ENCODE measurements at regions not wholly inside any gene's neighbourhood (a gene's known extent, or its start where the extent isn't known, plus 50 kb on each side); places are given as distances from the start of the nearest gene placed in this dataset.

DNA sequence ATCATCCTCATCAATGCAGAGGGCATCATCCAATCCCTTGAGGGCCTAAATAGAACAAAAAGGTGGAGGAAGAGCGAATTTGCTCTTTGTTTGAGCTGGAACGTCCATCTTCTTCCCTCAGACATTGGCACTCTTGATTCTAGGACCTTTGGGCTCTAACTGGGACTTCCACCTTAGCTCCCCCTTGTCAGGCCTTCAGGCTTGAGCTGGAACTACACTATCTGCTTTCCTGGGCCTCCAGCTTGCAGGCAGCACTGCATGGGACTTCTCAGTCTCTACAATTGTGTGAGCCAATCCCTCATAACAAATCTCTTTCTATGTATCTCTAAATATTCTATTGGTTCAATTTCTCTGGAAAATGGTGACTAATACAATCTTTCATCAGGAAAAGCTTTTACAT is 155.4 kb downstream of the MCHR2 start:
- Histone ChIP-seq H3K27me3 (ENCODE audit: insufficient read depth, low read depth, low read length) (no peaks in the 10 kb centered on the region), H3K36me3 (ENCODE audit: insufficient read depth, low read length) (no peaks in the 10 kb centered on the region), H3K4me3 (ENCODE audit: low read length) (no peak overlapping the region), H3K9me2 (ENCODE audit: insufficient read depth, low read length) (no peaks in the 10 kb centered on the region), H3K9ac (ENCODE audit: low read length) (no peak overlapping the region), H3K27ac (ENCODE audit: low read length) (no peak overlapping the region), H3F3A (ENCODE audit: insufficient read depth, low read length, poor library complexity, severe bottlenecking) (no peaks in the 10 kb centered on the region), H3K4me2 (ENCODE audit: low read length) (no peak overlapping the region), H2AFZ (ENCODE audit: low read depth, low read length) (no peak overlapping the region), H4K20me1 (ENCODE audit: insufficient read depth) (no peaks in the 10 kb centered on the region), H3K79me2 (replicated peaks; ENCODE audit: insufficient read depth, low read length) (no peaks in the 10 kb centered on the region), H3K9me3 (ENCODE audit: low read length) (no peaks in the 10 kb centered on the region)
- no peak for TF ChIP-seq POLR2AphosphoS5 (IDR thresholded peaks at IDR 0.05)
- TF ChIP-seq, protein P1, sequence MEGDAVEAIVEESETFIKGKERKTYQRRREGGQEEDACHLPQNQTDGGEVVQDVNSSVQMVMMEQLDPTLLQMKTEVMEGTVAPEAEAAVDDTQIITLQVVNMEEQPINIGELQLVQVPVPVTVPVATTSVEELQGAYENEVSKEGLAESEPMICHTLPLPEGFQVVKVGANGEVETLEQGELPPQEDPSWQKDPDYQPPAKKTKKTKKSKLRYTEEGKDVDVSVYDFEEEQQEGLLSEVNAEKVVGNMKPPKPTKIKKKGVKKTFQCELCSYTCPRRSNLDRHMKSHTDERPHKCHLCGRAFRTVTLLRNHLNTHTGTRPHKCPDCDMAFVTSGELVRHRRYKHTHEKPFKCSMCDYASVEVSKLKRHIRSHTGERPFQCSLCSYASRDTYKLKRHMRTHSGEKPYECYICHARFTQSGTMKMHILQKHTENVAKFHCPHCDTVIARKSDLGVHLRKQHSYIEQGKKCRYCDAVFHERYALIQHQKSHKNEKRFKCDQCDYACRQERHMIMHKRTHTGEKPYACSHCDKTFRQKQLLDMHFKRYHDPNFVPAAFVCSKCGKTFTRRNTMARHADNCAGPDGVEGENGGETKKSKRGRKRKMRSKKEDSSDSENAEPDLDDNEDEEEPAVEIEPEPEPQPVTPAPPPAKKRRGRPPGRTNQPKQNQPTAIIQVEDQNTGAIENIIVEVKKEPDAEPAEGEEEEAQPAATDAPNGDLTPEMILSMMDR (IDR thresholded peaks at IDR 0.05; ENCODE audit: poor library complexity, severe bottlenecking) = no peak
- TF ChIP-seq RAD21 (conservative IDR thresholded peaks at IDR 0.05) = no peak
- no peak for TF ChIP-seq MXI1 (conservative IDR thresholded peaks at IDR 0.05; ENCODE audit: poor library complexity, severe bottlenecking)
- TF ChIP-seq EZH2 (IDR thresholded peaks at IDR 0.05; ENCODE audit: borderline replicate concordance, insufficient read depth, low read length, poor library complexity, severe bottlenecking) = no peak
- TF ChIP-seq SMC3 (conservative IDR thresholded peaks at IDR 0.05; ENCODE audit: poor library complexity) = no peak
- TF ChIP-seq, protein P2, sequence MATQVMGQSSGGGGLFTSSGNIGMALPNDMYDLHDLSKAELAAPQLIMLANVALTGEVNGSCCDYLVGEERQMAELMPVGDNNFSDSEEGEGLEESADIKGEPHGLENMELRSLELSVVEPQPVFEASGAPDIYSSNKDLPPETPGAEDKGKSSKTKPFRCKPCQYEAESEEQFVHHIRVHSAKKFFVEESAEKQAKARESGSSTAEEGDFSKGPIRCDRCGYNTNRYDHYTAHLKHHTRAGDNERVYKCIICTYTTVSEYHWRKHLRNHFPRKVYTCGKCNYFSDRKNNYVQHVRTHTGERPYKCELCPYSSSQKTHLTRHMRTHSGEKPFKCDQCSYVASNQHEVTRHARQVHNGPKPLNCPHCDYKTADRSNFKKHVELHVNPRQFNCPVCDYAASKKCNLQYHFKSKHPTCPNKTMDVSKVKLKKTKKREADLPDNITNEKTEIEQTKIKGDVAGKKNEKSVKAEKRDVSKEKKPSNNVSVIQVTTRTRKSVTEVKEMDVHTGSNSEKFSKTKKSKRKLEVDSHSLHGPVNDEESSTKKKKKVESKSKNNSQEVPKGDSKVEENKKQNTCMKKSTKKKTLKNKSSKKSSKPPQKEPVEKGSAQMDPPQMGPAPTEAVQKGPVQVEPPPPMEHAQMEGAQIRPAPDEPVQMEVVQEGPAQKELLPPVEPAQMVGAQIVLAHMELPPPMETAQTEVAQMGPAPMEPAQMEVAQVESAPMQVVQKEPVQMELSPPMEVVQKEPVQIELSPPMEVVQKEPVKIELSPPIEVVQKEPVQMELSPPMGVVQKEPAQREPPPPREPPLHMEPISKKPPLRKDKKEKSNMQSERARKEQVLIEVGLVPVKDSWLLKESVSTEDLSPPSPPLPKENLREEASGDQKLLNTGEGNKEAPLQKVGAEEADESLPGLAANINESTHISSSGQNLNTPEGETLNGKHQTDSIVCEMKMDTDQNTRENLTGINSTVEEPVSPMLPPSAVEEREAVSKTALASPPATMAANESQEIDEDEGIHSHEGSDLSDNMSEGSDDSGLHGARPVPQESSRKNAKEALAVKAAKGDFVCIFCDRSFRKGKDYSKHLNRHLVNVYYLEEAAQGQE (IDR thresholded peaks at IDR 0.05; ENCODE audit: borderline replicate concordance) = no peak
- TF ChIP-seq EP300 (conservative IDR thresholded peaks at IDR 0.05; ENCODE audit: poor library complexity, severe bottlenecking) = no peak
- TF ChIP-seq TAF1 (IDR thresholded peaks at IDR 0.05; ENCODE audit: low read depth) = no peak

DNA sequence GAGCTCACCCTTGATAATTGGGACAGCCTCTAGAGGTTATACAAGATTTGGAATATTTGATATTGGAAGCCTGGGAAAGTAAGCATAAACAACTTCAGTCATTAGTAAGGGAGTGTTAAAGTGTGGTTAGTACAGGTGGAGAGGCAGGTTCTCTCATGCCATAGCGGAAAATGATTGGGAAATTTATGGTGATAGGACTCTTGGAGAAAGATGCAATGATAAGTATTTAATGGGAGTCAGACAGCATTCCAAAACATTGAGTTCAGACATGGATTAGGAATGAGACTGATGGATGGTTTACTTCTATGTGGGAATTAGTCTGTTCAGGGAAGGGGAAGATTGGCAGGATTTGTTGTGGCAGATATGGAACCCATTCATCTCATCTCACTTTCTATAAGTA is 152.7 kb downstream of the MCHR2 start:
- Histone ChIP-seq H3K27ac (ENCODE audit: low read length) (no peak overlapping the region), H3K4me2 (ENCODE audit: low read length) (no peak overlapping the region), H3K36me3 (ENCODE audit: insufficient read depth, low read length) (no peaks in the 10 kb centered on the region), H3K79me2 (replicated peaks; ENCODE audit: insufficient read depth, low read length) (no peaks in the 10 kb centered on the region), H3K27me3 (ENCODE audit: insufficient read depth, low read depth, low read length) (no peaks in the 10 kb centered on the region), H3K9me2 (ENCODE audit: insufficient read depth, low read length) (no peaks in the 10 kb centered on the region), H2AFZ (ENCODE audit: low read depth, low read length) (no peak overlapping the region), H3K4me3 (ENCODE audit: low read length) (no peak overlapping the region), H4K20me1 (ENCODE audit: insufficient read depth) (no peaks in the 10 kb centered on the region), H3F3A (ENCODE audit: insufficient read depth, low read length, poor library complexity, severe bottlenecking) (no peaks in the 10 kb centered on the region), H3K9me3 (ENCODE audit: low read length) (no peaks in the 10 kb centered on the region), H3K9ac (ENCODE audit: low read length) (no peak overlapping the region)
- TF ChIP-seq RAD21 (conservative IDR thresholded peaks at IDR 0.05) (no peak), EP300 (conservative IDR thresholded peaks at IDR 0.05; ENCODE audit: poor library complexity, severe bottlenecking) (no peak), EZH2 (IDR thresholded peaks at IDR 0.05; ENCODE audit: borderline replicate concordance, insufficient read depth, low read length, poor library complexity, severe bottlenecking) (no peak), SMC3 (conservative IDR thresholded peaks at IDR 0.05; ENCODE audit: poor library complexity) (no peak), TAF1 (IDR thresholded peaks at IDR 0.05; ENCODE audit: low read depth) (no peak), MXI1 (conservative IDR thresholded peaks at IDR 0.05; ENCODE audit: poor library complexity, severe bottlenecking) (no peak), POLR2AphosphoS5 (IDR thresholded peaks at IDR 0.05) (no peak)
- TF ChIP-seq, protein P2 (IDR thresholded peaks at IDR 0.05; ENCODE audit: borderline replicate concordance) = no peak
- TF ChIP-seq, protein P1 (IDR thresholded peaks at IDR 0.05; ENCODE audit: poor library complexity, severe bottlenecking) = no peak

Data from neural cell (in vitro differentiated cells).